22Rv1 (cell line): ENCODE measurements at regions not wholly inside any gene's neighbourhood (a gene's known extent, or its start where the extent isn't known, plus 50 kb on each side); places are given as distances from the start of the nearest gene placed in this dataset.

Experiments
- H3K27ac ChIP-seq: fragments of 450-650 bp; 2 replicates; pipeline ENCODE4 v1.5.1; 2017
- ZFX ChIP-seq: fragments of 450-650 bp; IDR thresholded peaks from 2 replicates; pipeline ENCODE4 v1.6.1; 2017; ENCODE audit warnings: antibody characterized with exemption, borderline replicate concordance
- TF ChIP-seq, protein P1 (sequence below): fragments of 450-650 bp; IDR thresholded peaks from 2 replicates; pipeline ENCODE4 v1.5.1; 2017; ENCODE audit warnings: mild to moderate bottlenecking

DNA sequence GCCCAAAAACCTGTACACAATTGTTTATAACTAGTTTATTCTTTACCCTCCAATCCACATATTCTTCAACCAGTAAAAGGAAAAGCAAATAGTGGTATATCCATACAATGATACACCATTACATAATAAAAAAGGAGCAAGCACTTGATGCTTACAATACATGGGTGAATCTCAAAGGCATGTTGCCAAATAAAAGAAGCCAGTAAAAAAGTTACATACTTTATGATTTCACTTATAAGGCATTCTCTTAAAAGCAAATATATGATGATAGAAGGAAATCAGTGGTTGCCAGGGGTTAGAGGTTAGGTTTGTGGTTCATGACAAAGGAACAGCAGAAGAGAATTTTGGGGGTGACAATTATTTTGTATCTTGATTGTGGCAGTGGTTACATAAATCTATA, 896.1 kb upstream of the LCORL start:
- TF ChIP-seq, protein P1, sequence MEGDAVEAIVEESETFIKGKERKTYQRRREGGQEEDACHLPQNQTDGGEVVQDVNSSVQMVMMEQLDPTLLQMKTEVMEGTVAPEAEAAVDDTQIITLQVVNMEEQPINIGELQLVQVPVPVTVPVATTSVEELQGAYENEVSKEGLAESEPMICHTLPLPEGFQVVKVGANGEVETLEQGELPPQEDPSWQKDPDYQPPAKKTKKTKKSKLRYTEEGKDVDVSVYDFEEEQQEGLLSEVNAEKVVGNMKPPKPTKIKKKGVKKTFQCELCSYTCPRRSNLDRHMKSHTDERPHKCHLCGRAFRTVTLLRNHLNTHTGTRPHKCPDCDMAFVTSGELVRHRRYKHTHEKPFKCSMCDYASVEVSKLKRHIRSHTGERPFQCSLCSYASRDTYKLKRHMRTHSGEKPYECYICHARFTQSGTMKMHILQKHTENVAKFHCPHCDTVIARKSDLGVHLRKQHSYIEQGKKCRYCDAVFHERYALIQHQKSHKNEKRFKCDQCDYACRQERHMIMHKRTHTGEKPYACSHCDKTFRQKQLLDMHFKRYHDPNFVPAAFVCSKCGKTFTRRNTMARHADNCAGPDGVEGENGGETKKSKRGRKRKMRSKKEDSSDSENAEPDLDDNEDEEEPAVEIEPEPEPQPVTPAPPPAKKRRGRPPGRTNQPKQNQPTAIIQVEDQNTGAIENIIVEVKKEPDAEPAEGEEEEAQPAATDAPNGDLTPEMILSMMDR: no peak
- TF ChIP-seq ZFX: no peak
- no peak overlapping the region for H3K27ac ChIP-seq

DNA sequence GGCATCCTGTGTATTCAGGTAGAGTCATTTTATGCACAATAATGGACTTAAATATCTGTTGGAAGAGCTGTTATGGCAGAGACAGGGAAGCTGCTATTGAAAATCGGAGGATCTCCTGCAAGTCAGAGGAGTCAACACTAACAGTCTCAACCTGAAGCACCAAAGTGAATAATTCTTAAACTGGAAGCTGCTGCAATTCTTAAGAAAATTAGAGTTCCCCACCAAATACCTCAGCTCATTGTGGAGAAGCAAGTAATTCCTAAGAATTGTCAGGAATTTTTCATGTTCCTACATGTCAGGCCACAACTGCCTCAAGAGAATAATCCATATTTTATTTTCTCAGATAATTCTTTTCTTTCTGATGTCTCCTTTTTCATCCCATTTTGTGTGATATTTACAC, 892.6 kb upstream of the LCORL start:
- no peak overlapping the region for H3K27ac ChIP-seq
- TF ChIP-seq, protein P1: no peak
- TF ChIP-seq ZFX: no peak

DNA sequence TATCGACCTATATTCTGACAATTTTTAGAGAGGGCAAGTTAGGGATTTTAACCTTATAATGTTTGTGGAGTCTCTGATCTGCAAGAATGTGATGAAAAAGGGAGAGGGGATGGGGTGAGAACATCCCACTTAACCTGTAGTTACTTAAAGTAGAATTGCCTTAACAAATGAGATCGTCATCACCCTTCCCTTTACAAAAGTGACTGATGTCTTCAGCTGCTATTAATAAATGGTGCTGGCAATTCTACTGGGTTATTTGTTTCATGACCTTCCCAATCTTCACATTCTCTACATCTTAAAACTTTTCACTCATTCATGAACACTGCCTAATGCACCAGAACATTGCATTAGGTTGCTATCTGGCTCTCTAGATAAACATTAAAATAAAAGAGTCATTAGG, 873.4 kb upstream of the LCORL start:
- no peak overlapping the region for H3K27ac ChIP-seq
- TF ChIP-seq ZFX: no peak
- TF ChIP-seq, protein P1: no peak

DNA sequence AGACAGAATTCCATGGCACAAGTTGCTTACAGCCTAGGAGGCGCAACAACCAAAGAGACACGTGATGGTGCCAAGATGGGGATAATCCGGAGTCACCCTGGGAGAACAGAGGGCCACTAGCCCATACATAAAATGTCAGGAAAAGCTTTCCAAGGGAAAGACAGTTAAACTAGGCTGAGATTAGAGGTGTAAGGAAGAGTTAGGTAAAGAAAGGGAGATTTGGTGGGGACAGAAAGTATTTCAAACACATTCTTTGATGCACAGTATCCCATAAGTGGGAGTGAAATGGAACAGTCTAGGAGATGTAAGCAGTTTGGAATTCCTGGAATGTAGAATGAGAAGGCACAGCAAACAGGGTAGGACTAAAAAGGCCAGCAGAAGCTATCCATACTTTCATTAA, 860.9 kb upstream of the LCORL start:
- TF ChIP-seq, protein P1: no peak
- TF ChIP-seq ZFX: no peak
- no peak overlapping the region for H3K27ac ChIP-seq

DNA sequence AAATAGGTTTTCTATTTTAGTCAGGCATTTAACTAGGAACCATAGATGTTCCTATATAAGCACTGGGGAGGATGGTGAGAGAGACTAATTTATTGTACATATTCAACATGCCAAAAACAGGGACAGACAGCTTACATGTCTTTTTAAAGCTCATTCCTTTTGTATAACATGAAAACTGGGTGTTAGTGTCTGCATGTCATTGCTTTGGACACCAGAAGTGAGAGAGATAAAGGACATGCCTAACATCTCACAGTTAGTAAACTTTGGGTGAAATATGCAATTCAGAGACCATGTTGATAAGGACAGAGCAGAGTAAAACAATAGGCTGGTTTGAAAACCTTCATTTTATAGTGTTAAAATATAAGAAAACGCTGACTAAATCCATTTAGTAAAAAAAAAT, 860.0 kb upstream of the LCORL start:
- H3K27ac ChIP-seq: no peak overlapping the region
- no peak for TF ChIP-seq ZFX
- TF ChIP-seq, protein P1: no peak

DNA sequence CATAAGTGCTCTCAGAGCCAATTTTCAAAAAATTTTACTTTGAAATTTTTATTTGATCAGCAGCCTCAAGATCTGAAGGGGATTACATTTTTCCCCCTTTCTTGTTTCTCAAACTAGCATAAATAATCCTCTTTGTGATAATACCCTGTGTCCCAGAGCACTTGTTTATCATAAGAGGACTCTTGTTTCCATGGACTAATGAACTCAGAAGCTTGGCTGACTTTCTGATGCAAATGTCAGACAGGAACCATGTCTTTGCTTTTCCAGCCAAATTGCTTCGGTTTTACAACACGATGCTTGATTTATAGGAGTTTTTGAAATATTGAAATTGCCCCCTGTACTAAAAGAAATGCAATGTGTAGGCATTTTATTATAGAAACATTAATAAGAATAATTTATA, 859.3 kb upstream of the LCORL start:
- no peak overlapping the region for H3K27ac ChIP-seq
- TF ChIP-seq, protein P1: no peak
- no peak for TF ChIP-seq ZFX

DNA sequence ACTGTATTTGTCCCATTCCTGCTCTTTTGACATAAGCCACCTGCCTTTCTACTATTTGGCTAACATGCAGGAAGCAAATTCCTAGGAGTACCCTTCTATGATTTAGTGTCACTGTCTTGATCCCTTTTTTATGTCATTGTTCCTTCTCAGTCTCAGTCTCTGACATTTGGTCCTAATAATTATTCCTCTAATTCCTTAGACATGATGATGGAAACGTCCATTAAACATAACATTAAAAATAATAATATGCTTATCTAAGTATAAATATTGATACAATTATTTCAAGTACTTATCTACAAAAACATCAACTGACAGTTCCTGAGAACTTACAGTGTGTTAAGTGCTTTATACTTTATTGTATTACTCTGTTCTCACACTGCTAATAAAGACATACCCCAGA, 857.0 kb upstream of the LCORL start:
- no peak overlapping the region for H3K27ac ChIP-seq
- TF ChIP-seq, protein P1: no peak
- no peak for TF ChIP-seq ZFX
